ENCODE measurements at regions not wholly inside any gene's neighbourhood (a gene's known extent, or its start where the extent isn't known, plus 50 kb on each side); places are given as distances from the start of the nearest gene placed in this dataset.
A peak's percentile ranks its signal among the peaks of the same experiment; 100 is the strongest.

DNA sequence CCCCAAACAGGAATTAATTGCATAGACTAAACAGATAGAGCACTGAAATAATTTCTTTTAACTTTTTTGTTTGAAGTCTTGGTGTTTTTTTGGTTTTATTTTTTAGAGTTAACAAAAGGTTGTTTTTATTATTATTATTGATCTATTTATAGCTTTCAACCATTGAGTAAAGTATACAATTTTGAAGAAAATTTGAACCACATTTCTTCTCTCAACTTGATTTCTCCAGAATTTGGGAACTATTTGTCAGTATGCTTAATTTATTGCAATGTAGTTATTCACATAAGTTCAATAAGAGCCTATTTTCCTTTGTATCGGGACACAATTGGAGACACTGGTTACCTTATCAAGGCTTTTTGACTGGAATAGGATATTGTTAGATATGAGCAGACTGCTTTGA, 1045.6 kb upstream of the PCDH9 start (continued):
- TF ChIP-seq KLF7 (tag by site-specific recombination; IDR thresholded peaks at IDR 0.05; ENCODE audit: borderline replicate concordance) (no peak), GLI2 (tag by site-specific recombination; IDR thresholded peaks at IDR 0.05; ENCODE audit: borderline replicate concordance, low read depth) (no peak)

DNA sequence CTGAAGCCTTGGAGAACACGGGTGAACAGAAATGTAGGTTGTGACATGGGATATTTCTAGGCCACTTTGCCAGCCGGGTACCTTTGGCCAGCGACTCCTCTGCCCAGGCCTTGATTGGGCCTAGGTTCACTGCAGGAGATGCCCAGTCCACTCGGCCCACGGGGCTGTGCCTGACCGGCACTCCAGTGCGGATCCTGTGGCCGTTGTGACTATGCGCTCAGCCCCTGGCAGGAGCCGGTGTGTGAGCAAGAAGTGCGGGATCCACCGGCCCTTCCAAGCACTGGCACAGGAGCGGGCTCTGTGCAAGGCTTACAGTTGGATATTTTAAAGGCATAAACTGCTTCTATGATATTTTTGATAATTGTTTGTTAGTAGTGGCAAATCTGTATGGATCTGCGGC, 1042.5 kb upstream of the PCDH9 start:
- ChIA-PET POLR2A (no interaction called here), CTCF (no interaction called here)
- H3K4me3 ChIP-seq (ENCODE audit: low read depth, low read length), result no peak overlapping the region
- TF ChIP-seq, protein P1, sequence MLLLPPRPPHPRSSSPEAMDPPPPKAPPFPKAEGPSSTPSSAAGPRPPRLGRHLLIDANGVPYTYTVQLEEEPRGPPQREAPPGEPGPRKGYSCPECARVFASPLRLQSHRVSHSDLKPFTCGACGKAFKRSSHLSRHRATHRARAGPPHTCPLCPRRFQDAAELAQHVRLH (tag by site-specific recombination; IDR thresholded peaks at IDR 0.05), result no peak
- TF ChIP-seq ZNF776 (tag by site-specific recombination; IDR thresholded peaks at IDR 0.05; ENCODE audit: borderline replicate concordance) (no peak), ZNF10 (tag by site-specific recombination; IDR thresholded peaks at IDR 0.05) (no peak), ZNF221 (tag by site-specific recombination; IDR thresholded peaks at IDR 0.05; ENCODE audit: borderline replicate concordance) (no peak), ZNF843 (tag by site-specific recombination; IDR thresholded peaks at IDR 0.05) (no peak), MZF1 (tag by site-specific recombination; IDR thresholded peaks at IDR 0.05; ENCODE audit: borderline replicate concordance) (no peak)
- TF ChIP-seq, protein P2, sequence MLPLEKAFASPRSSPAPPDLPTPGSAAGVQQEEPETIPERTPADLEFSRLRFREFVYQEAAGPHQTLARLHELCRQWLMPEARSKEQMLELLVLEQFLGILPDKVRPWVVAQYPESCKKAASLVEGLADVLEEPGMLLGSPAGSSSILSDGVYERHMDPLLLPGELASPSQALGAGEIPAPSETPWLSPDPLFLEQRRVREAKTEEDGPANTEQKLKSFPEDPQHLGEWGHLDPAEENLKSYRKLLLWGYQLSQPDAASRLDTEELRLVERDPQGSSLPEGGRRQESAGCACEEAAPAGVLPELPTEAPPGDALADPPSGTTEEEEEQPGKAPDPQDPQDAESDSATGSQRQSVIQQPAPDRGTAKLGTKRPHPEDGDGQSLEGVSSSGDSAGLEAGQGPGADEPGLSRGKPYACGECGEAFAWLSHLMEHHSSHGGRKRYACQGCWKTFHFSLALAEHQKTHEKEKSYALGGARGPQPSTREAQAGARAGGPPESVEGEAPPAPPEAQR (tag by site-specific recombination; IDR thresholded peaks at IDR 0.05), result no peak
- no peaks in the 10 kb centered on the region for H3K9me3 ChIP-seq (ENCODE audit: control insufficient read depth, insufficient read depth, low read depth, low read length)
- H3K36me3 ChIP-seq (ENCODE audit: control insufficient read depth in 2 of 2, insufficient read depth in 1 of 2, low read length in 2 of 2), result no peaks in the 10 kb centered on the region
- H3K4me1 ChIP-seq (ENCODE audit: control insufficient read depth, insufficient read depth, low read length), result no peaks in the 10 kb centered on the region
- no peak overlapping the region for H3K27ac ChIP-seq (ENCODE audit: extremely low read depth, low read depth, low read length)

DNA sequence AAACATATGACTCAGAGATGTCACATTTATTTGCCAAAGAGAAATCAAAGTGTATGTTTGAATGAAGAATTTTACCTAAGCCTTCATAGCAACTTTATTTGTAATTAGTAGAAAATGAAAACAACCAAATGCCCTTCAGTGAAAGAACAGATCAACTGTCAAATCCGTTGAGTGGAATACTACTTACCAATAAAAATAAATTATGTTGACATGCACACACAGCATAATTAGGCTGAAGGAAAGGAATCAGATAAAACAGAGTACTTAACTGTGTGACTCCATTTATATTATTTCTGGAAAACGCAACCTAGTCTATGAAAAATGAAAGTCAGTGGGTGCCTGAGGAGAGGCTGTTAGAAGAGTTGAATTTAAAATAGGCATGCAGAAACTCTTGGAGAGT, 1034.6 kb upstream of the PCDH9 start:
- Histone ChIP-seq H3K9me3 (ENCODE audit: control insufficient read depth, insufficient read depth, low read depth, low read length) (no peaks in the 10 kb centered on the region), H3K4me1 (ENCODE audit: control insufficient read depth, insufficient read depth, low read length) (no peaks in the 10 kb centered on the region), H3K4me3 (ENCODE audit: low read depth, low read length) (no peak overlapping the region), H3K36me3 (ENCODE audit: control insufficient read depth in 2 of 2, insufficient read depth in 1 of 2, low read length in 2 of 2) (no peaks in the 10 kb centered on the region), H3K27ac (ENCODE audit: extremely low read depth, low read depth, low read length) (no peak overlapping the region)
- ChIA-PET CTCF (no interaction called here), POLR2A (no interaction called here)
- TF ChIP-seq ZNF585B (tag by site-specific recombination; IDR thresholded peaks at IDR 0.05) (no peak), ZNF596 (tag by site-specific recombination; IDR thresholded peaks at IDR 0.05) (no peak), ZNF792 (tag by site-specific recombination; IDR thresholded peaks at IDR 0.05) (no peak), ZNF248 (tag by site-specific recombination; IDR thresholded peaks at IDR 0.05) (no peak), ZIC2 (tag by site-specific recombination; IDR thresholded peaks at IDR 0.05) (no peak)
- TF ChIP-seq, protein P1 (tag by site-specific recombination; IDR thresholded peaks at IDR 0.05), result no peak
- TF ChIP-seq, protein P3, sequence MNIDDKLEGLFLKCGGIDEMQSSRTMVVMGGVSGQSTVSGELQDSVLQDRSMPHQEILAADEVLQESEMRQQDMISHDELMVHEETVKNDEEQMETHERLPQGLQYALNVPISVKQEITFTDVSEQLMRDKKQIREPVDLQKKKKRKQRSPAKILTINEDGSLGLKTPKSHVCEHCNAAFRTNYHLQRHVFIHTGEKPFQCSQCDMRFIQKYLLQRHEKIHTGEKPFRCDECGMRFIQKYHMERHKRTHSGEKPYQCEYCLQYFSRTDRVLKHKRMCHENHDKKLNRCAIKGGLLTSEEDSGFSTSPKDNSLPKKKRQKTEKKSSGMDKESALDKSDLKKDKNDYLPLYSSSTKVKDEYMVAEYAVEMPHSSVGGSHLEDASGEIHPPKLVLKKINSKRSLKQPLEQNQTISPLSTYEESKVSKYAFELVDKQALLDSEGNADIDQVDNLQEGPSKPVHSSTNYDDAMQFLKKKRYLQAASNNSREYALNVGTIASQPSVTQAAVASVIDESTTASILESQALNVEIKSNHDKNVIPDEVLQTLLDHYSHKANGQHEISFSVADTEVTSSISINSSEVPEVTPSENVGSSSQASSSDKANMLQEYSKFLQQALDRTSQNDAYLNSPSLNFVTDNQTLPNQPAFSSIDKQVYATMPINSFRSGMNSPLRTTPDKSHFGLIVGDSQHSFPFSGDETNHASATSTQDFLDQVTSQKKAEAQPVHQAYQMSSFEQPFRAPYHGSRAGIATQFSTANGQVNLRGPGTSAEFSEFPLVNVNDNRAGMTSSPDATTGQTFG (tag by site-specific recombination; IDR thresholded peaks at IDR 0.05; ENCODE audit: borderline replicate concordance), result no peak

DNA sequence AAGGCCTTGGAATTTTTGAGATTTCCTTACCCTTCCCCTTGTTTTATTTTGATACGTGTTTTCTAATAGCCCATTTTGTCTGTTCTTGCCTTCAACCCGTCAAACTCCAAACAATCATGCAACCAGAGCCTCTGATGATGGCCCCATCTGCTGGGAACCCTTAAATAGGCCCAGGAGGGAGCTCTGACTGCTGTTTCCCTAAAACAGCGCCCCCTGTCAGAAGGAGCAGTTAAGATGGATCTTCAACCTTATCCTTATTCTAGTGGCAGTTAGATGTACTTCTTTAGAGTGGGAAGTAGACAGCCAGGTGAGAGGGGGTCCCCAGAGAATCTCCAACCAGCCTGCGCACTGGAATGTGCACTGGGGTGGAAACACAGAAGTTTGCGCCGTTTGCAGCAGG, 1031.0 kb upstream of the PCDH9 start:
- Histone ChIP-seq H3K9me3 (ENCODE audit: control insufficient read depth, insufficient read depth, low read depth, low read length) (no peaks in the 10 kb centered on the region), H3K4me3 (ENCODE audit: low read depth, low read length) (no peak overlapping the region), H3K27ac (ENCODE audit: extremely low read depth, low read depth, low read length) (no peak overlapping the region), H3K36me3 (ENCODE audit: control insufficient read depth in 2 of 2, insufficient read depth in 1 of 2, low read length in 2 of 2) (no peaks in the 10 kb centered on the region), H3K4me1 (ENCODE audit: control insufficient read depth, insufficient read depth, low read length) (no peaks in the 10 kb centered on the region)
- TF ChIP-seq ZNF184 (tag by site-specific recombination; IDR thresholded peaks at IDR 0.05) (no peak), ZNF660 (tag by site-specific recombination; IDR thresholded peaks at IDR 0.05) (0 out of 2 replicates have a peak, but pooled peaks have one; percentile 51)
- ChIA-PET POLR2A (no interaction called here), CTCF (interaction anchor here (0.5 to 1.0 kb wide), 5 partner anchors 24 to 1000 kb away, joined by 3 to 4 read pairs (median 3); no protein-coding TSS in a partner anchor)
